Pancreas (tissue), 10 donors: ENCODE measurements at regions not wholly inside any gene's neighbourhood (a gene's known extent, or its start where the extent isn't known, plus 50 kb on each side); places are given as distances from the start of the nearest gene placed in this dataset.

Experiments
- ATAC-seq, 4 donors: fragments of 200-7000 bp; cut with Tn5 transposase; one replicate each; pipeline versions ENCODE4 v1.8.0 to v1.9.1; 2020; ENCODE audit warnings: mild to moderate bottlenecking in 4 of 4, moderate library complexity in 4 of 4
- DNase-seq, 6 donors: peaks; one replicate each; pipeline ENCODE4 v3.0.0-alpha.2; 2020
- FAIRE-seq: peaks from 2 replicates; lab custom pipeline; 2012; peaks lifted over from hg19 to GRCh38; lab: Jason Lieb, UNC
- H3K27ac ChIP-seq, 4 donors: fragments of 200-600 bp; sonication (generic); 1 replicate in 3 of 4; 2 replicates in 1 of 4; pipeline versions ENCODE4 v1.5.0 to v1.8.0; 2020
- H3K27me3 ChIP-seq, 4 donors: fragments of 200-600 bp; one replicate each; pipeline ENCODE4 v1.8.0; 2021
- H3K36me3 ChIP-seq, 3 donors: fragments of 200-600 bp; sonication (generic) in 1 of 3; one replicate each; pipeline versions ENCODE4 v1.5.0 to v1.8.0; 2020 to 2021
- H3K4me1 ChIP-seq, 3 donors: fragments of 200-600 bp; one replicate each; pipeline ENCODE4 v1.8.0; 2021
- H3K4me3 ChIP-seq, 4 donors: fragments of 200-600 bp; sonication (generic) in 2 of 4; one replicate each; pipeline versions ENCODE4 v1.5.0 to v1.8.0; 2020 to 2021
- H3K9me3 ChIP-seq, 4 donors: fragments of 200-600 bp; one replicate each; pipeline ENCODE4 v1.8.0; 2021
- CTCF ChIP-seq, 4 donors: fragments of 200-600 bp; sonication (generic) in 3 of 4; IDR thresholded peaks; one replicate each; pipeline versions ENCODE4 v1.5.0 to v1.8.0; 2021; ENCODE audit warnings: antibody characterized with exemption in 4 of 4
- WGBS, 2 donors: extraction: QIAGEN DNeasy Blood & Tissue Kit; methylation state at CpG; one replicate each; pipeline ENCODE4 v1.1.7; 2013; 5-methylcytosine and 5-hydroxymethylcytosine counted together
- intact Hi-C, 3 donors: fragments of 100-400 bp; cut with DNase I; formaldehyde crosslinking; loops; one replicate each; pipeline versions ENCODE4 v1.11.1 to v1.14.2; 2022
- donor health status: healthy with polysubstance abuse.
- donor health status: DM: no; HTN: no; CAD: no; lungs with moderate emphysema.
- donor health status: DM: no; HTN: no; CAD: no.
- donor health status: control.
- donor health status: control.
- donor health status: Bipolar disorder and iron deficiency.
- donor health status: DM: yes; HTN: yes; CAD: no.
- donor health status: DM: no; HTN: no; CAD: no.
- donor health status: DM: no; HTN: no; CAD: no.
- donor health status: DM: yes; HTN: yes; CAD: no.

- Histone ChIP-seq H3K36me3 (no peaks in the 10 kb centered on the region), H3K4me3 (no peak overlapping the region), H3K9me3 (no peaks in the 10 kb centered on the region), H3K4me1 (no peaks in the 10 kb centered on the region), H3K27me3 (no peaks in the 10 kb centered on the region), H3K27ac (no peak overlapping the region)
- FAIRE-seq (no peak), ATAC-seq (peak in 2 of 4 donors; percentile 62 to 73), DNase-seq (no peak)
- TF ChIP-seq CTCF (IDR thresholded peaks at IDR 0.05): no peak
- intact Hi-C loops: no loop called here
- WGBS, 2 donors: 35 to 36% methylated on average over 4 of the region's 4 CpGs
Measured at GRCh38 chr1:30197639-30198450, 525.5 kb downstream of the MATN1 start.

GRCh38 chr1:30196872-30197638, 526.3 kb downstream of the MATN1 start:
- H3K9me3 ChIP-seq: no peaks in the 10 kb centered on the region
- no peak for TF ChIP-seq CTCF (IDR thresholded peaks at IDR 0.05)
- 55 to 65% methylated on average over 13 of the region's 13 CpGs for WGBS, 2 donors
- peak in 1 of 4 donors; percentile 14 for ATAC-seq
- no peak for DNase-seq
- H3K4me1 ChIP-seq: no peaks in the 10 kb centered on the region
- H3K27ac ChIP-seq: no peak overlapping the region
- H3K4me3 ChIP-seq: no peak overlapping the region
- no peaks in the 10 kb centered on the region for H3K27me3 ChIP-seq
- FAIRE-seq: no peak
- intact Hi-C loops: no loop called here
- no peaks in the 10 kb centered on the region for H3K36me3 ChIP-seq

- Histone ChIP-seq H3K36me3 (no peaks in the 10 kb centered on the region), H3K4me3 (no peak overlapping the region), H3K27me3 (no peaks in the 10 kb centered on the region), H3K9me3 (no peaks in the 10 kb centered on the region), H3K4me1 (no peaks in the 10 kb centered on the region), H3K27ac (no peak overlapping the region)
- ATAC-seq (no peak), DNase-seq (no peak), FAIRE-seq (no peak)
- TF ChIP-seq CTCF (IDR thresholded peaks at IDR 0.05): no peak
- intact Hi-C loops: no loop called here
Measured at GRCh38 chr1:30196457-30196856, 526.9 kb downstream of the MATN1 start.

- no peak for TF ChIP-seq CTCF (IDR thresholded peaks at IDR 0.05)
- no peak for DNase-seq
- no peaks in the 10 kb centered on the region for H3K4me1 ChIP-seq
Measured at GRCh38 chr1:30195424-30196134, 527.8 kb downstream of the MATN1 start.

More at GRCh38 chr1:30195424-30196134, 527.8 kb downstream of the MATN1 start:
- FAIRE-seq: no peak
- ATAC-seq: no peak
- Histone ChIP-seq H3K27ac (no peak overlapping the region), H3K27me3 (no peaks in the 10 kb centered on the region), H3K9me3 (no peaks in the 10 kb centered on the region), H3K4me3 (no peak overlapping the region), H3K36me3 (no peaks in the 10 kb centered on the region)
- intact Hi-C loops: no loop called here
- 55 to 69% methylated on average over 17 of the region's 17 CpGs for WGBS, 2 donors
